ENCODE measurements at regions not wholly inside any gene's neighbourhood (a gene's known extent, or its start where the extent isn't known, plus 50 kb on each side); places are given as distances from the start of the nearest gene placed in this dataset.
"Not testable (repeated sequence)": the region's sequence is repeated elsewhere in the genome, so short reads cannot be mapped to it uniquely, and the experiment has no call there.

GRCh38 chr3:59244343-59244742 is 194.5 kb upstream of the CFAP20DC start:
- intact Hi-C loops (cut with micrococcal nuclease), result no loop called here

DNA sequence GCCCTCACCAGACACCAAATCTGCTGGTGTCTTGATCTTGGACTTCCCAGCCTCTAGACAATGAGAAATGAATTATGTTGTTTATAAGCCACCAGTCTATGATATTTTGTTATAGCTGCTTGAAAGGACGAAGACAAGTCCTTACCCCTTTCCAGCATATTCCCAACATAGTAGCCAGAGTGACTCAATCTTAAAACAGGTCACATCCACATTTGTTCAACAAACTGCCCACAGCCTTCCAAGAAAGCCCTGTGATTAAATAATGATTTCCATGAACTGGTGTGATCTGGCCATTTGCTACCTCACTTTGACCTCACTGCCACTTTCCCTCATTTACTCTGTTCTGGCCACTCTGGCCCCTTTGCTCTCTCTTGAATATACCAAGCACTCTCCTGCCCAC is 193.7 kb upstream of the CFAP20DC start:
- intact Hi-C loops (cut with micrococcal nuclease), result no loop called here

DNA sequence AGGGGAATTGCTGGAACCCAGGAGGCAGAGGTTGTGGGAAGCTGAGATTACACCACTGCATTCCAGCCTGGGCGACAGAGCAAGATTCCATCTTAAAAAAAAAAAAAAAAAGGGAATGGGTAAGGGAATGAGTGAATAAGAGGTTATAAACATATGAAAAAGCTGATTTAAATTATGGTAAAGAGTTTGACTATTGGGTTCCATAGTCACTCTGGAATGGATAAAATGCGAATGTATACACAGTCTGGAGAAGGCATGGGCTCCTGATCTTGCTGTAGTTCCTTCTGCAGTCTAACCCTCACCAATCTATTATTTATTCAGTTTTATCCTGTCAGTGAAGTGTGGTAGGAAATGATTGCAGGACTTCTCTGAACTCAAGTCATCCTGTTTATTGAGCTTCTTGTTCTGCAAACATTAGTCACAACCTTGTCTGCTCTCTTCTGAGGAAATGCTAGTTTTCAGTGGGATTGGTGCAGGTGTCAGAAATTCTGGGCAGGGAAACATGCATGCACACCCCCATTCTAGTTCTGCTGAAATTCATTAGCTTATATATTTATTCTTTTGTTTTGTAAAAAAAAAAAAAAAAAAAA is 190.9 kb upstream of the CFAP20DC start:
- intact Hi-C loops (cut with micrococcal nuclease), result no loop called here

DNA sequence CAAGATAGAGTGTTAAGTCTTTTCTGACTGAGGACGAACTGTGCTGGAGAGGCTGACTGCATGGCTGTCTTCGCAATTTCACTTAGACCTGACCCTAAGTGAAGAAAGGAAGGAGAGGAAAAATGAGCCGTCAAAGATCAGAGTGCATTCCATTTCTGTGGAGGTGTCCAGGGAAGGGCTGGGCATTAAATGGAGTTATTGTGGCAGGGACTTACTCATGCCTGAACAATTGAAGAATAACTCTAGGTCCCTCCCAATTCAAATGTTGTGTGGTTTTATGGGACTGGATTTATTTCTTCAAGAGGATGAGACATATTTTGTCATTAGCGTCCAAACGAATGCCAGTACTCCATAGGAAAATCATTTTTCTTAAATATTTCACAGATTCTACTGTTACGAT is 187.3 kb upstream of the CFAP20DC start:
- intact Hi-C loops (cut with micrococcal nuclease), result loop anchor here (5.0 kb wide), 3 partner anchors 185 to 850 kb away; partner anchors contain the start of gene CFAP20DC

GRCh38 chr3:59235634-59236012 is 185.8 kb upstream of the CFAP20DC start:
- intact Hi-C loops (cut with micrococcal nuclease), result loop anchor here (1.0 to 5.0 kb wide), 6 partner anchors 51 to 852 kb away; partner anchors contain the start of gene CFAP20DC

DNA sequence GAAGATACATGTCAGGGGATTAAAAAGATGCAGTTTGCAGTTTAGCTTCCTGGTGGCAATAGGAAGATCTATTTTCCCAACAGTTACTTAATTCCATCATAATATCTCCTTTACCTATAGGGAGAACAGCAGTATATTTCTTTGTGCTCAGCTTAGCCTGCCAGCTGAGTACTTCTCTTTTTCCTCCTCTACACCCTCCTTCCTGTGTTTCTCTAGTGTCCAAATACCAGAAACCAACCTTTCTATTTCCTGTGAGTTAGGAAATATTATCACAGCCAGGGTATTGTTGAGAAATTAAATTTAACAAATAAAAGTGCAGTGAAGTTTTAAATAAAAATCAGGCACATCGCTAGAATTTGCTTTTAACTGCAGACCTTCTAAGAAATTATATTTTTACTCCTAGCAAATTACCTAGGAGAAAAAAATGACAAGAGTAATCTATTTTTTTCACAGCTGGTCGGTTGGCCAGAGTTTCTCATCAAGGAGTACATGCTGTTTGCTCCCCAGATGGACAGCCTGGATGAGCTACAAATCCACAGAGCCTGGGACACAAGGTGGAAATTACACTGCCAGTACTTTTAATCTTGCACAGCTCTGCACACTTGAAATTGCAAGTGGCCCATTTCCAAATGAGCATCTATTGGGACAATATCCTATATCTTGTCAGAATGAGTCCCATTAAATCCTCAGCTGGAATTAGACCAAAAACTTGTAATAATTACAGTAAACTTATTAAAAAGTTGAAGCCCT is 185.2 kb upstream of the CFAP20DC start:
- intact Hi-C loops (cut with micrococcal nuclease), result loop anchor here (1.0 to 5.0 kb wide), 6 partner anchors 51 to 852 kb away; partner anchors contain the start of gene CFAP20DC

DNA sequence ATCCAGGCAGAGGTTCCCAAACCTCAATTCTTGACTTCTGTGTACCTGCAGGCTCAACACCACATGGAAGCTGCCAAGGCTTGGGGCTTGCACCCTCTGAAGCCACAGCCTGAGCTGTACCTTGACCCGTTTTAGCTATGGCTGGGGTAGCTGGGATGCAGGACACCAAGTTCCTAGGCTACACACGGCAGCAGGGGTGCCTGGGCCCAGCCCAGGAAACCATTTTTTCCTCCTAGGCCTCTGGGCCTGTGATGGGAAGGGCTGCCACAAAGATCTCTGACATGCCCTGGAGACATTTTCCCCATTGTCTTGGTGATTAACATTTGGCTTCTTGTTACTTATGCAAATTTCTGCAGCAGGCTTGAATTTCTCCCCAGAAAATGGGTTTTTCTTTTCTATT is 180.6 kb upstream of the CFAP20DC start:
- intact Hi-C loops (cut with micrococcal nuclease), result not testable (repeated sequence)

GRCh38 chr3:59213860-59214259 is 164.0 kb upstream of the CFAP20DC start:
- intact Hi-C loops (cut with micrococcal nuclease), result loop anchor here (2.0 to 10.0 kb wide), 5 partner anchors 73 to 571 kb away; no protein-coding TSS in a partner anchor

- intact Hi-C loops (cut with micrococcal nuclease), result loop anchor here (1.0 to 10.0 kb wide), 10 partner anchors 75 to 798 kb away; no protein-coding TSS in a partner anchor
Measured at GRCh38 chr3:59212128-59212779, 162.4 kb upstream of the CFAP20DC start.

- intact Hi-C loops (cut with micrococcal nuclease), result loop anchor here (5.0 to 10.0 kb wide), 4 partner anchors 177 to 575 kb away; no protein-coding TSS in a partner anchor
Measured at GRCh38 chr3:59210260-59210659, 160.4 kb upstream of the CFAP20DC start.

- intact Hi-C loops (cut with micrococcal nuclease), result no loop called here
Measured at GRCh38 chr3:59192473-59192872, 142.6 kb upstream of the CFAP20DC start.

DNA sequence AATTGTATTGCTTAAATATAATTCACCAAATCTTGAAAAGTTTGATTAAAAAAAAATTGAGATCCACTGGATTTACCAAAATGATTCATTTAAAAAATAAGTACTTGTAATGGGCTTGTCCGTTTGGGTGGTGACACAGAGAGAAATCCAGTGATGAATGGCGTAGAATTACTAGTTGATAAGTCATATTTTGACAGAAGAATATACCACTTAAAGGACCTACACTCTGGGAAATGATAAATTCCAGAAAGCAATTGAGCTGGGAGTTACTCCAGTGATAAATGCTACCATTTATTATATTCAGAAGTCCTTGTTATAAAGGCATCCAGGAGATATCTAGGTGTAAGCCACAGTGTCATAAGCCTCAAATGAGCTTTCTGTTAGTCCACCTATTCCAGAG is 141.8 kb upstream of the CFAP20DC start:
- intact Hi-C loops (cut with micrococcal nuclease), result no loop called here

GRCh38 chr3:59189939-59190338 is 140.1 kb upstream of the CFAP20DC start:
- intact Hi-C loops (cut with micrococcal nuclease), result no loop called here

DNA sequence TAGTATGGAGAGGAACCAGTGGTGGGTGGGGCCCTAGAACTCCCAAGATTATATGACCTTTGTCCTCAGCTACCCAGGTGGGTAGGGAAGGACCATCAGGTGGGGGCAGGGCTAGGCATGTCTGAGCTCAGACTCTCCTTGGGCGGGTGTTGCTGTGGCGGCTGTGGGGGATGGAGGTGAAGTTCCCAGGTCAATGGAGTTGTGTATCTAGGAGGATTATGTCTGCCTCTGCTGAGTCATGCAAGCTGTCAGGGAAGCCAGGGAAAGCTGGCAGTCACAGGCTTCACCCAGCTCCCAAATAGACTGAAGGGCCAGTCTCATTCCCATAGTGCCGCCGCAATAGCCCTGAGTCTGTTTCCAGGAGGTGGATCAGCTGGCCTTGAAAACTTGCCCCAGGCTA is 139.7 kb upstream of the CFAP20DC start:
- intact Hi-C loops (cut with micrococcal nuclease), result no loop called here

DNA sequence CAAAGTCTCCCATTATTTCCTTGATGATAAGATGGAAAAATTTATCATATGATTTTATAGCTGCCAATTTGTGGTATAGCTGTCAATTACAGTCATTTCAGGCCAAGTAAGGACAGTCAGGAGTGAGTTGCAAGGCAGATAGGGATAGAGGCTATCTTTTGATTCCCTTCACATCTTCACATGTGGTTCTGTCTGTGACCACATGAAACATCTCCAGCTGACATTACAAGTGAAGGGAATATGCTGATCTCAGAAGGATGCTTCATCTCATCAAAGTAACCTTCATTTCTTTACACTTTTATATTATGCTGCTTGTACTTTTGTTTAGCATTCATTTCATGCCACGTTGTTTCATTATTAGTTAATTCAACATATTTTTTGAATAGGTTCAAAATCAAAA is 136.9 kb upstream of the CFAP20DC start:
- intact Hi-C loops (cut with micrococcal nuclease), result no loop called here

DNA sequence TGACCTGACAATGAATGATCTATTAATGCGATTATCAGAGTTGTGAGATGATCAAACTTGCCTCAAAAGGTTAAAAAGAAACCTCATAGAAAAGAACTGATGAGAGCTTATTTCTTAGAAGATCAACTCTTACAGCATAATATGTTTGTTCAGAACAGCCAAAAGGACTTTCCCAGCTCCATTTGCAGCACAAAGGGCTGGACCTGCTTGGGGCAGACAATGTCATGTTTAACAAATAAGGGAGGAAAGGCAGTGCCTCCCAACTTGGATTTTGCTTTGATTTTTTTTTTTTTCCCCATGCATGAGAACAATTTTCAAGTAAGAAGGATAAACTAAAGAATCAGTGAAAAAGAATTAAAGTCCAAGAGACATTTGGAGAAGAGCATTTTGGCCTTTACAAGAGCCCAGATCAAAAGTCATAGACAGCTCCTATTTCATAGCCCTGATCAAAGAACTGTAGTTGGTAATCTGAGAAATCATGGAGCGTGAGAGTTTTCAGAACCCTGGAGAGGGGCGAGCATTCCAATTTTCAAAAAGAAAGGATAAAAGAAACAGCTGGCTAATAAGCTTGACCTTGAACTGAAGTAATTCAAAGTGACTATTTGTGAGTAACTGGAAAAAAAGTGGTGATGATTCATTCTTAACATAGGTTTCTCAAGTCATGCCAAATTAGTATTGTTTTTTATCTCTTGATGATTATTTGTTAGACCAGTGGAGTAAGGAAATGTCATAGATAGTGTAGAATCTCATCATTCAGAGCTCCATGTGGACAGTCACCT is 136.0 kb upstream of the CFAP20DC start:
- intact Hi-C loops (cut with micrococcal nuclease), result no loop called here

- intact Hi-C loops (cut with micrococcal nuclease), result no loop called here
Measured at GRCh38 chr3:59180006-59180405, 130.2 kb upstream of the CFAP20DC start.

DNA sequence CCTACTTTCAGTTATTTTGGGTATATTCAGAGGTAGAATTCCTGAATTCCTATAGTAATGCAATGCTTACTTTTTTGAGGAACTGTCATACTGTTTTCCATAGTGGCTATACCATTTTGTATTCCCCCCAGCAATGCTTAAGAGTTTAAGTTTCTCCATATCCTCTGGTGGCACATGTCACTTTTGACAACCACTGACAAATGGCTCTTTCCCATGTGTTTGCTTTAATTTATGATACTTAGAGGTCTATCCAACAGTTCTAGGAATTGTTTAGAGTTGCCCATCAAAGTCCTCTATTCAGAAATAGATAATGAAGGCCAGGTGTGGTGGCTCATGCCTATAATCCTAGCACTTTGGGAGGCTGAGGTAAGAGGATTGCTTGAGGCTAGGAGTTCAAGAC is 128.9 kb upstream of the CFAP20DC start:
- intact Hi-C loops (cut with micrococcal nuclease), result no loop called here

DNA sequence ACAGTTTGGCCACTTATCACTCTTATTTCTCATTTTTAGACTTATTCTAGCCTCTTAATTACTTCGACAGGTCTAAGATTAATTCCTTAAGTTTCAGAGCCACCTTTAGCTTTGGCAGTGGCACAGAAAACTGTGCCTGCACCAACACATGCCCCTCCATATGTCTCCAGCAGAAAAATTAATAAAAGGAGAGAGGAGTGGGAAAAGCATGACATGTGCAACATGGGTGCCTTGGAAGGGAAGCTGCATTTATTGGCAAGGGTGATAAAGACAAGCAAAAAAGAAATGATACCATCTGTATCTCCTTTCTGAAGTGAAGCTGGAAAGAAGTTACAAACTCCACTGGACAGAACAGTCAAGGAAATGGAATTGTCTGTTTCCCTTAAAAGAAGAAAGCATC is 121.7 kb upstream of the CFAP20DC start:
- intact Hi-C loops (cut with micrococcal nuclease), result no loop called here

DNA sequence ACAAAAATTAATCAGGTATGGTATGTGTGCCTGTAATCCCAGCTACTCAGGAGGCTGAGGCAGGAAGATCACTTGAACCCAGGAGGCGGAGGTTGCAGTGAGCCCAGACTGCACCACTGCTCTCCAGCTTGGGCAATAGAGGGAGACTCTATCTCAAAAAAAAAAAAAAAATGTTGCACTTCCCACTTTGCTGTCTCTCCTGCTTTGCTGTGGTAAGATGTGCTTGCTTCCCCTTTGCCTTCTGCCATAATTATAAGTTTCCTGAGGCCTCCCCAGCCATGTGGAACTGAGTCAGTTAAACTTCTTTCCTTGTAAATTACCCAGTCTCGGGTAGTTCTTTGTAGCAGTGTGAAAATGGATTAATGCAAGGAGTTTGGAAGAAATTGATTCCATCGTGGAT is 120.3 kb upstream of the CFAP20DC start:
- intact Hi-C loops (cut with micrococcal nuclease), result not testable (repeated sequence)

- intact Hi-C loops (cut with micrococcal nuclease), result no loop called here
Measured at GRCh38 chr3:59167756-59168155, 117.9 kb upstream of the CFAP20DC start.
